Liver (tissue), 8 donors: ENCODE measurements at regions not wholly inside any gene's neighbourhood (a gene's known extent, or its start where the extent isn't known, plus 50 kb on each side); places are given as distances from the start of the nearest gene placed in this dataset.

Experiments
- DNase-seq: peaks from one replicate; pipeline ENCODE4 v3.0.0-alpha.2; 2017; ENCODE audit warnings: low spot score
- H3K27ac ChIP-seq, 2 donors: one replicate each; pipeline ENCODE4 v1.7.0; 2013; ENCODE audit warnings: inconsistent platforms in 2 of 2, low read length in 2 of 2, control low read depth in 1 of 2, low read depth in 1 of 2, mild to moderate bottlenecking in 1 of 2
- H3K27me3 ChIP-seq, 4 donors: one replicate each; pipeline versions ENCODE4 v1.6.1 to v1.7.0; 2013; ENCODE audit warnings: low read length in 3 of 4, inconsistent platforms in 1 of 4, mild to moderate bottlenecking in 1 of 4, moderate library complexity in 1 of 4; ENCODE audit not compliant: control insufficient read depth in 4 of 4, insufficient read depth in 4 of 4
- H3K36me3 ChIP-seq, 4 donors: one replicate each; pipeline versions ENCODE4 v1.6.1 to v1.7.0; 2013; ENCODE audit warnings: low read length in 3 of 4, mild to moderate bottlenecking in 3 of 4, low read depth in 1 of 4, moderate library complexity in 1 of 4; ENCODE audit not compliant: control insufficient read depth in 4 of 4, insufficient read depth in 3 of 4
- H3K4me1 ChIP-seq, 4 donors: one replicate each; pipeline versions ENCODE4 v1.6.1 to v1.7.0; 2013; ENCODE audit warnings: low read length in 3 of 4, mild to moderate bottlenecking in 3 of 4, moderate library complexity in 1 of 4; ENCODE audit not compliant: control insufficient read depth in 4 of 4, insufficient read depth in 4 of 4
- H3K4me3 ChIP-seq, 3 donors: one replicate each; pipeline versions ENCODE4 v1.6.1 to v1.7.0; 2013; ENCODE audit warnings: low read length in 3 of 3, control low read depth in 1 of 3, low read depth in 1 of 3, mild to moderate bottlenecking in 1 of 3
- H3K9ac ChIP-seq, 2 donors: one replicate each; pipeline ENCODE4 v1.7.0; 2013; ENCODE audit warnings: low read length in 2 of 2, mild to moderate bottlenecking in 2 of 2, moderate library complexity in 2 of 2, control low read depth in 1 of 2, low read depth in 1 of 2
- H3K9me3 ChIP-seq, 4 donors: one replicate each; pipeline versions ENCODE4 v1.6.1 to v1.7.0; 2013; ENCODE audit warnings: low read length in 3 of 4; ENCODE audit not compliant: control insufficient read depth in 4 of 4
- ATF3 ChIP-seq: IDR thresholded peaks from 2 replicates; pipeline ENCODE4 v1.6.1; 2016; ENCODE audit warnings: antibody characterized with exemption
- CTCF ChIP-seq: fragments of 150-350 bp; IDR thresholded peaks from 2 replicates; pipeline ENCODE4 v1.5.1; 2017; ENCODE audit warnings: improper control_type of control experiment, low read depth, low read length; ENCODE audit not compliant: missing input control
- EGR1 ChIP-seq, 2 donors: IDR thresholded peaks; 2 replicates each; pipeline ENCODE4 v1.6.1; 2016 to 2018; ENCODE audit warnings: antibody characterized with exemption in 2 of 2, low read depth in 2 of 2
- FOXA1 ChIP-seq: IDR thresholded peaks from 2 replicates; pipeline ENCODE4 v1.6.1; 2016; ENCODE audit warnings: antibody characterized with exemption
- FOXA2 ChIP-seq: IDR thresholded peaks from 2 replicates; pipeline ENCODE4 v1.6.1; 2016; ENCODE audit warnings: antibody characterized with exemption
- GABPA ChIP-seq, 2 donors: IDR thresholded peaks in 1 of 2; conservative IDR thresholded peaks in 1 of 2; 2 replicates each; pipeline ENCODE4 v1.6.1; 2016; ENCODE audit warnings: antibody characterized with exemption in 2 of 2, mild to moderate bottlenecking in 1 of 2, moderate library complexity in 1 of 2
- HNF4A ChIP-seq, 2 donors: conservative IDR thresholded peaks; 2 replicates each; pipeline ENCODE4 v1.6.1; 2016; ENCODE audit warnings: antibody characterized with exemption in 2 of 2, mild to moderate bottlenecking in 2 of 2
- HNF4G ChIP-seq: IDR thresholded peaks from 2 replicates; pipeline ENCODE4 v1.6.1; 2016; ENCODE audit warnings: antibody characterized with exemption
- JUND ChIP-seq, 2 donors: IDR thresholded peaks; 2 replicates each; pipeline ENCODE4 v1.6.1; 2016; ENCODE audit warnings: antibody characterized with exemption in 2 of 2
- MAX ChIP-seq: IDR thresholded peaks from 2 replicates; pipeline ENCODE4 v1.6.1; 2016; ENCODE audit warnings: antibody characterized with exemption
- NR2F2 ChIP-seq: IDR thresholded peaks from 2 replicates; pipeline ENCODE4 v1.6.1; 2016; ENCODE audit warnings: antibody characterized with exemption
- RAD21 ChIP-seq, 2 donors: IDR thresholded peaks; 2 replicates each; pipeline ENCODE4 v1.6.1; 2016; ENCODE audit warnings: antibody characterized with exemption in 2 of 2, mild to moderate bottlenecking in 2 of 2
- REST ChIP-seq: IDR thresholded peaks from 2 replicates; pipeline ENCODE4 v1.6.1; 2016; ENCODE audit warnings: antibody characterized with exemption, mild to moderate bottlenecking
- RXRA ChIP-seq, 2 donors: IDR thresholded peaks; 2 replicates each; pipeline ENCODE4 v1.6.1; 2017 to 2018; ENCODE audit warnings: antibody characterized with exemption in 2 of 2, mild to moderate bottlenecking in 1 of 2
- SP1 ChIP-seq: IDR thresholded peaks from 2 replicates; pipeline ENCODE4 v1.6.1; 2018; ENCODE audit warnings: antibody characterized with exemption, mild to moderate bottlenecking
- TAF1 ChIP-seq: conservative IDR thresholded peaks from 2 replicates; pipeline ENCODE4 v1.6.1; 2016; ENCODE audit warnings: antibody characterized with exemption, mild to moderate bottlenecking
- YY1 ChIP-seq: IDR thresholded peaks from 2 replicates; pipeline ENCODE4 v1.6.1; 2016; ENCODE audit warnings: antibody characterized with exemption, mild to moderate bottlenecking
- ZBTB33 ChIP-seq: IDR thresholded peaks from 2 replicates; pipeline ENCODE4 v1.6.1; 2016; ENCODE audit warnings: antibody characterized with exemption
- WGBS: extraction: QIAGEN DNeasy Blood & Tissue Kit; methylation state at CpG from one replicate; pipeline ENCODE4 v1.1.7; 2013; 5-methylcytosine and 5-hydroxymethylcytosine counted together
- donor health status: healthy.
- donor health status: healthy.
- donor health status: healthy.
- donor health status: healthy.
- donor health status: healthy.

- 65% methylated on average over 2 of the region's 2 CpGs for WGBS
- H3K4me1 ChIP-seq: peaks cover 6 to 16% (median 10%) of the 10 kb centered on the region in 4 donors
- no peak for DNase-seq
- no peaks in the 10 kb centered on the region for H3K27me3 ChIP-seq
- H3K9ac ChIP-seq: no peak overlapping the region
- H3K4me3 ChIP-seq: no peak overlapping the region
- no peaks in the 10 kb centered on the region for H3K9me3 ChIP-seq
- H3K36me3 ChIP-seq: no peaks in the 10 kb centered on the region
- no peak overlapping the region for H3K27ac ChIP-seq
- TF ChIP-seq ZBTB33 (no peak), TAF1 (no peak), EGR1 (IDR thresholded peaks at IDR 0.05; ENCODE audit: low read depth in 2 of 2) (no peak), CTCF (no peak), MAX (no peak), RAD21 (IDR thresholded peaks at IDR 0.05) (no peak), JUND (IDR thresholded peaks at IDR 0.05) (no peak), FOXA2 (no peak), GABPA (IDR thresholded peaks at IDR 0.05 in 1 of 2, conservative IDR thresholded peaks at IDR 0.05 in 1 of 2) (no peak), NR2F2 (no peak), HNF4A (conservative IDR thresholded peaks at IDR 0.05) (no peak), SP1 (no peak), FOXA1 (no peak), RXRA (IDR thresholded peaks at IDR 0.05) (no peak), REST (no peak), ATF3 (no peak), HNF4G (no peak), YY1 (no peak)
Observed at GRCh38 chr2:12455661-12456060, 261.1 kb upstream of the TRIB2 start.
